NB4 (cell line): ENCODE measurements at regions not wholly inside any gene's neighbourhood (a gene's known extent, or its start where the extent isn't known, plus 50 kb on each side); places are given as distances from the start of the nearest gene placed in this dataset.

ENCODE experiments used
- CTCF ChIP-seq: IDR thresholded peaks from one replicate; pipeline ENCODE4 v1.5.1; 2012; ENCODE audit warnings: low read depth, low read length
- MAX ChIP-seq: IDR thresholded peaks from 2 replicates; pipeline ENCODE4 v1.6.1; 2011; ENCODE audit warnings: low read depth, low read length

DNA sequence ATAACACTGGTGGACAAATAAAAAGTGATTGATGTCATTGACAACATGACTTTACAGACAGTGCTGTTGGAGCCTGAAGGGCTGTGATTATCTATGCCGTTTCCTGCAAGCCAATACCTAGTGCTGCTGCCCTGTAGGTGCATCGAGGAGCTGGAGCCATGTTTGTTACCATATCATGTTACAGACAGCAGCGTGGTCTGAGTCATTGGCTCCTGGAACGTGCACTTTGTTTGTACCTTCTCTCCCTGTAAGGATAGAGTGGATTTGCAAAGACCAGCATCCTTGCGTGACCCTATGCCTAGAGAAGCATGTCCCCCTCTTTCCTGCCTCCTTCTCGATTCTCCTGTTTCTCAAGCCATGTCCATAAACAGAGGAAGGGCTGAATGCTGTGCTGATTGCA, 597.2 kb downstream of the TYW1 start:
- no peak for TF ChIP-seq CTCF
- no peak for TF ChIP-seq MAX
